ENCODE measurements at regions not wholly inside any gene's neighbourhood (a gene's known extent, or its start where the extent isn't known, plus 50 kb on each side); places are given as distances from the start of the nearest gene placed in this dataset.

DNA sequence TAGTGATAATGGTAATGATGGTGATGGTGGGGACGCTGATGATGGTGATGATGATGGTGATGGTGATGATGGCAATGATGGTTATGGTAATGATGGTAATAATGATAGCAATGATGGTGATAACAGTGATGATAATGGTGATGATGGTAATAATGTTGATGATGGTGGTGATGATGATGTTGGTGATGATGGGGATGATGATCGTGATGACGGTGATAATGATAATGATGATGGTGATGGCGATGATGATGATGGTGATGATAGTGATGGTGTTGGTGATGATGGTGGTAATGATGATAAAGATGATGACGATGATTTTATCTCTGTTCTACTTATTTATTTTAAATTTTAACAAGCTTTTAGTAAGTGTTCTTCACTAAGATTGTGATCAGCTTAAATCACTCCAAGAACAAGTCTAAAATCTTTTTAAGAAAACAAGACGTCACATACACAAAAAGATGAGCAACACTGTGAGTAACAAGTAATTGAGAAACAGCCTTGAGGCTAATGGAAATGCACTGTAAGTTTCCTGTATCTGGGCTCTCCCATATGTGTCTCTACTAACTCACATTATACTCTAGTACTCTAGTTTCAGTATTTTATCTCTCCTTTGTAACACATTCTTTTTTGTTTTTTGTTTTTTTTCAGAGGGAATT lies 480.2 kb upstream of the PRKX start:
- H3K9me1 ChIP-seq (replicated peaks; ENCODE audit: control insufficient read depth, extremely low read depth, insufficient read depth, low read length) = no peaks in the 10 kb centered on the region
- H3K9me3 ChIP-seq (replicated peaks; ENCODE audit: control insufficient read depth, insufficient read depth, low read length) = no peaks in the 10 kb centered on the region
- FAIRE-seq (peak; percentile 4), DNase-seq (ENCODE audit: low read depth, low spot score) (no peak)
- no peak for TF ChIP-seq POLR2A (IDR thresholded peaks at IDR 0.05; ENCODE audit: low read depth, low read length)
- no peak for TF ChIP-seq JUN (IDR thresholded peaks at IDR 0.05; ENCODE audit: borderline replicate concordance, insufficient read depth, insufficient read length, low read depth)
- no peak for TF ChIP-seq CTCF (IDR thresholded peaks at IDR 0.05; ENCODE audit: extremely low read depth in 1 of 2, insufficient read depth in 1 of 2, low read depth in 1 of 2, low read length in 2 of 2)
- no peak for TF ChIP-seq POLR2AphosphoS5 (IDR thresholded peaks at IDR 0.05; ENCODE audit: insufficient read depth, low read depth, low read length)
- TF ChIP-seq, protein P1, sequence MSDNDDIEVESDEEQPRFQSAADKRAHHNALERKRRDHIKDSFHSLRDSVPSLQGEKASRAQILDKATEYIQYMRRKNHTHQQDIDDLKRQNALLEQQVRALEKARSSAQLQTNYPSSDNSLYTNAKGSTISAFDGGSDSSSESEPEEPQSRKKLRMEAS (IDR thresholded peaks at IDR 0.05; ENCODE audit: insufficient read depth, insufficient read length) = no peak
- TF ChIP-seq GATA2 (IDR thresholded peaks at IDR 0.05; ENCODE audit: insufficient read depth, insufficient read length, low read depth, low read length) = no peak
- no peaks in the 10 kb centered on the region for H3K79me2 ChIP-seq (ENCODE audit: control insufficient read depth, insufficient read depth, low read length)
- H2AFZ ChIP-seq (ENCODE audit: low read depth, low read length) = no peak overlapping the region
- no peak overlapping the region for H3K4me2 ChIP-seq (ENCODE audit: insufficient read depth, low read length)
- no peak overlapping the region for H3K27ac ChIP-seq (ENCODE audit: insufficient read depth, low read depth, low read length)
- H3K4me1 ChIP-seq (ENCODE audit: control insufficient read depth, extremely low read depth, insufficient read depth, low read length) = no peaks in the 10 kb centered on the region
- intact Hi-C loops (cut with micrococcal nuclease) (no loop called here), dilution Hi-C loops (cut with MboI; ENCODE audit: extremely low pct_ligation_motif_present, low sequenced_read_pairs) (no loop called here)
- no TSS peak for BruUV-seq (replicated peaks)
- no peak overlapping the region for H3K9ac ChIP-seq (replicated peaks; ENCODE audit: extremely low read depth, insufficient read depth, low read length)
- H3K36me3 ChIP-seq (ENCODE audit: control insufficient read depth in 2 of 2, extremely low read depth in 1 of 2, insufficient read depth in 2 of 2, low read length in 2 of 2) = no peaks in the 10 kb centered on the region
- ChIA-PET POLR2A (no interaction called here), CTCF (no interaction called here)
- H4K20me1 ChIP-seq (replicated peaks; ENCODE audit: control insufficient read depth, extremely low read depth, insufficient read depth, low read length) = no peaks in the 10 kb centered on the region
- H3K4me3 ChIP-seq (replicated peaks in 1 of 3; ENCODE audit: insufficient read depth in 1 of 3, low read depth in 1 of 3, low read length in 3 of 3) = no peak overlapping the region
- no peaks in the 10 kb centered on the region for H3K27me3 ChIP-seq (ENCODE audit: control insufficient read depth in 2 of 2, insufficient read depth in 2 of 2, low read length in 2 of 2)
